GM18498 (cell line): ENCODE measurements at regions not wholly inside any gene's neighbourhood (a gene's known extent, or its start where the extent isn't known, plus 50 kb on each side); places are given as distances from the start of the nearest gene placed in this dataset.
A peak's percentile ranks its signal among the peaks of the same experiment; 100 is the strongest.

Source experiments
- ATAC-seq: cut with Tn5 transposase; IDR thresholded peaks from one replicate; pipeline ENCODE4 v1.9.1; 2021; ENCODE audit warnings: mild to moderate bottlenecking, moderate library complexity; ENCODE audit not compliant: unreplicated experiment

DNA sequence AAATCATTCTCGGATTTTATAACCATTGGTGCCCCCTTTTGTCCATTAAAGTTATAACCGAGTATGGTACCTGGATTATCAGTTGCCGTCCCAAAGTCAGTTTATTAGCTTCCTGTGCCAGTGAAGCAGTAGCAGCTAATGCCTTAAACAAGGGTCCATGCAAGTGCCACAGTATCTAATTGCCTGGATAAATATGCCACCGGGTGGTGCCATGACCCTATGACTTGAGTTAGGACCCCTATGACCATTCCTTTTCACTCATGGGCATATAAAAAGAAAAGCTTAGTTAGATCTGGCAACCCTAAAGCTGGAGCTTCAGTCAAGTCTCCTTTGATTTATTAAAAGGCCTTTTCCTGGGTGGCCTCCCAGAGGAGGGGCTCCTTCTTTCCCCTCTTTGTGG is 1314.6 kb downstream of the TMEM121 start:
- no peak for ATAC-seq

DNA sequence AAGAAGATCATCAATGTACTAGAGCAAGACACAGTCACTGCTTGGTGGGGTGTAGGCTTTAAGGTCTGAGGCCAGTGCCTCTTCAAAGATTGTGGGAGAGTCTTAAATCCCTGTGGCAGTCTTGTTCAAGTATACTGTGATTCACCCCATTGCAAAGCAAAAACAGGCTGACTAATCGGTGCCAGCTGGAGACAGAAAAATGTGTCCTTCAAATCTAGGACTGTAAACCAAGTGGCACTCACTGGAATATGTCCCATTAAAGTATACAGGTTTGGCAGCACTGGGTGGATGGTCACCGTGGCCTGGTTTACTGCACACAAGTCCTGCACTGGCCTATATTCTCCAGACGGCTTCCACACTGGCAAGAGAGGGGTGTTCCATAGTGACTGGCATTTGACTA is 1315.3 kb downstream of the TMEM121 start:
- ATAC-seq: no peak

DNA sequence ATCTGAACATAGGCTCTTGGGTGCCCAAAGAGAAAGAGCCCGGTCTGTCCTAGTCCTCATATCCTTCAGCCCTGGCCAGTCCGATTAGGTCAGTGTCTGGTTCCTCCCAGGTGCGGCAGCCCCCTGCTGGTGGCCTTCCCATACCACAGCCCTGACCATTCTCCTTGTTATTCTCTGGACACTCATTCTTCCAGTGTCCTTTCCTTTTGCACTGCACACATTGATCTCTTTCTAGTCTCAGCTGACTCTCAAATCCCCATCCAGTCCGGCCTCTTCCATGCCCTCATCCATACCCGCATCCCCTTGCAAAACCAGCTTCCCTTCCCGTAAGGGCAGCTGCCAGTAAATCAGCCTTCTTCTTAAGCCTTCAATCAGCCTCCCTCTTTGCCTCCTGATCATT is 1316.3 kb downstream of the TMEM121 start:
- no peak for ATAC-seq

DNA sequence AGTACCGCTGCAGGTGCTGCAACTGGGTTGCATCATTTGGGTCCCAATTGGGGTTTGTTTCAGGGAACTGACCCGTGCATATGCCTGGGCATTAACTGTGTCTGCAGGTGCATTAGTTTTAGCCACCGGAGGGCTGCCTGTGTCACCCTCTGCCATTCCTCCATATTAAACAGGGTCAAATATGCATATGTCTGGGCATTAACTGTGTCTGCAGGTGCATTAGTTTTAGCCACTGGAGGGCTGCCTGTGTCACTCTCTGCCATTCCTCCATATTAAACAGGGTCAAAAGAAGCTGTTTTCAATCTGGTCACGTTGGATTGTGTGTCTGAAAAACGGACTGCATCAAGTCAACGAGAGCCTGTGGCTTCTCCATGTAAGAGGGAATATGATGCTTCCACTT is 1317.0 kb downstream of the TMEM121 start:
- no peak for ATAC-seq

DNA sequence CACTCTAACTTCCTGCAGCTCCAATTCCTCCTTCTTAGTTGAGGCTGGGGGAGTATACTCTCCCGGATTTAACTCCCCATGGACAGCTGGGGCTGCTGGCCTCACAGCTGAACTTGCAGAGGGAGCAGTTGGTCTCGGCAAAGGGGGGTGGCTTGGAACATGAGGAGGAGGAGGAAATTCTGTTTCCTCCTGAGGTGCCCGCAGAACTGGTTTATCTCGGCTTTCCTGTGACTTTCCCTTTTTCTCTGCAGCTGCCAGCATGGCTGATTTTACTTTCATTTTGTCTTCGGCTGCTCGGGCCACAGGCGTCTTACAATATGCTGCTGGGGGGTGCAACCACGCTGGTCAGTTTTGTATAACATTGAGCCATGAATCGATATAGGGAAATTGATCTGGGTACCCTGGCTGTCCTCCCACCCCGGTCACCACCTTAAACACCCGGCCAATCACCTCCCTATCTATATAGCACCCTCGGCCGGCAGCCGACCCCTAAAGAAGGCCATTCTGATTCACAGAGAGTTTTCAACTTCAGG is 1317.6 kb downstream of the TMEM121 start:
- no peak for ATAC-seq

DNA sequence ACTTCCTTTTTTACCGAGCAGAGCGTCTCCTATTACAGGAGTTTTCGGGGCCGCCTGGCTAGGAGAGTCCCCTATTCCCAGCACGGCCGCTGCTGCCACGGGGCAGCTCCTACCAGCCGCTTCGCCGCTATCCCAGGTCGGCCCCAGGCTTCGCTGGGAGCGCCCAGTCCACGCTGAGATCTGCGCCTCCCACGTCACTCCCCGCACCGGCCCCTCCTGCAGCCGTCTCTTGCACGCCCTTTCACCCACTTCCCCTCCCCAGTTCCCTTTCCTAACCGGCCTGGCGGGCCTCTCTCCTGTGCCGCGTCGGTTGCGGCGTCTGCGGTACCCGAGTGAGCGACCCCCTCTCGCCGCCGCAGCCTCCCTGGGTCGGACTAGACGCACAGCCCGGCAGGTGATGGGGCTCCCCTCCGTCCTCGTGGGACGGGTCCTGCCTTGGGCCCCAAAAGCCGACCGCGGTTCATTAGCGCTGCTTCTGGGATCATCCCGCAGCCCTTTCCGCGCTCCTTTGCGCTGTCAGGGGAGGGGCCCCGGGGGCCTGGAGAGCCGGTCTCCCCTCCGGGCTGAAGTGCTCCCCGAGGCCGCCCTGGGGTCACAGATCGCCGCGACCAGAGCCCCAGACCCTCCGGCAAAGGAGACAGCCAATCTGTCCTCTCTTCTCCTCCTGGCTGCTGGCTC is 1318.4 kb downstream of the TMEM121 start:
- ATAC-seq: peak; percentile 39

DNA sequence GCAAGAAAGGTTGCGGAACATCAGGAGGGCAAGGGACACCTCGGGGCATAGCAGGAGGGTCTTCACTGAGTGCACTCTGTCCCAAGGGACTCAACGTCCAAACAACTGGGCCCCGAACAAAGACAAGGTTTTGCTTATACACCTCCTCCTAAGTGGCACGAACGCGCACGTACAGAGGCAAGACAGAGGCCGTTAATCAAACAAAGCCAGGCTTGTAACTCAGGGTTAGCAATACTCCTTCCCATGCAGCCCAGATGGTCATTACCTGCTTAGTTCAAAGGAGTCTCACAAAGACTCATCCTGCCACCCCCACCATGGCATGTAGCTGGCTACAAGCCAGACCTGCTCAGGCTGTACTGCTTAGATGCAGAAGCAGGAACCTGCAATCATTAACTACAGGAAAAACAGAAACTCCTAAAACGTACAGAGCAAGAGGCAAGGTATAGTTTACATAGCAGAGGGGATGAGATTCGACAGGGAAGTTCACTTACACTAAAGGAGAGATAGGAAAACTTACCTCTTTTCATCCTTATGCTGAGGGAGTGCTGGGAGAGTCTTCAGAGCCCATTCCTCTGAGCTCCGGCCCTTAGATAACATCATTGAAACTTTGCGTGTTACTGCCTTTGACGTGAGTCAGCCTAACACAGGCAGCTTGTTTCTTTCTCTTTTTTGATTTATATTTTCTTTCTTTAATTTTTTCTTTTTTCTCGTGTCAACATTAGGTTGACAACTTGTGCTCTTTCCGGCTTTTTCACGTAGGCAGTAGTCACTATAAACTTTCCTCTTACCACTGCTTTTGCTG is 1319.1 kb downstream of the TMEM121 start:
- ATAC-seq: peak; percentile 48

DNA sequence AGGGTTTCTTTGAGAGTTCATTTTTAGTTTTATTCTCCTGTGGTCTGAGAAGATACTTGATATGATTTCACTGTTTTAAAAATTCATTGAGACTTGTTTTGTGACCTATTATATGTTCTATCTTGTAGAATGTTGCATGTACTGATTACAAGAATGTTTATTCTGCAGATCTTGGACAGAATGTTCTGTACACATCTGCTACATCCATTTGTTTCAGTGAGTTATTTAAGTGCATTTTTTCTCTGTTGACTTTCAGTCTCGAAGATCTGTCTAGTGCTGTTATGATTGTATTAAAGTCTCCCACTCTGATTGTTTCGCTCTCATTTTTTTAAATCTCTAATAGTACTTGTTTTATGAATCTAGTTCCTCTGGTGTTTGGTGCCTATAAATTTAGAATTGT is 1319.8 kb downstream of the TMEM121 start:
- no peak for ATAC-seq

DNA sequence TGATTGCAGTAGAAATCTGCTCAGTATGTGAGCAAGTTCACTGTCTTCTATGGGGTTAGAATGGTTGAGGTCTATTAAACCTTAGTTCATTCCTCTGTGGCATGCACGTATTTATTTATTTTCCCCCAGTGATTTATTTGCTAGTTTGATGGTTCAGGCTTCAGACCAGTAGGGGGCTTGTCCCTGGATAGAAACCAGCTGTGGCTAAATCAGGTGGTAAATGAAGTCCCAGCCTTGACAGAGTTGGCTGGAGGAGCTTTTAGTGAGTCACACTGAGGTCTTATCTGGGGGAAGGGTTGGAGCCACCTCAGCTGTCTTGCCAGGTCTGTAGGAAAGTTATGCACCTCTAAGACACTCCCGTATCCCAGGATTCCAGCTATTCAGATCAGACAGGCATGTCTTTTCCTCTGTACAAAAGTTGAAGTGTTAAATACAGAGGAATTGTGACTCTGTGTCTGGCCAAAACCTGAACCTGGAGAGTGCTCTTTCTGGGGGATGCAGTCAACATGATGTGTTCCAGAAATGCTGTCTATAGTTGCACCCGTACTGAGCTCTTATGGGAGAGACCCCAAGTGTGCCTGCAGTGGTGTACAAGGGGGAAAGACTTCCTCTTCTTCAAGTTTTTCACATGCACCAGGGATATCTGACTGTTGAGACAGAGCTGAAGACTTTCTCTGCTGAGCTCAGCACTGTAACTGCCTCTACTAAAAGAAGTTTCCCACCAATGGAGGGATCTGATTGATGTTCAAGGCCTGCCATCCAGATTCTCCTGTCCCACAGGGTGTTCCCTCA is 1322.1 kb downstream of the TMEM121 start:
- ATAC-seq: no peak

DNA sequence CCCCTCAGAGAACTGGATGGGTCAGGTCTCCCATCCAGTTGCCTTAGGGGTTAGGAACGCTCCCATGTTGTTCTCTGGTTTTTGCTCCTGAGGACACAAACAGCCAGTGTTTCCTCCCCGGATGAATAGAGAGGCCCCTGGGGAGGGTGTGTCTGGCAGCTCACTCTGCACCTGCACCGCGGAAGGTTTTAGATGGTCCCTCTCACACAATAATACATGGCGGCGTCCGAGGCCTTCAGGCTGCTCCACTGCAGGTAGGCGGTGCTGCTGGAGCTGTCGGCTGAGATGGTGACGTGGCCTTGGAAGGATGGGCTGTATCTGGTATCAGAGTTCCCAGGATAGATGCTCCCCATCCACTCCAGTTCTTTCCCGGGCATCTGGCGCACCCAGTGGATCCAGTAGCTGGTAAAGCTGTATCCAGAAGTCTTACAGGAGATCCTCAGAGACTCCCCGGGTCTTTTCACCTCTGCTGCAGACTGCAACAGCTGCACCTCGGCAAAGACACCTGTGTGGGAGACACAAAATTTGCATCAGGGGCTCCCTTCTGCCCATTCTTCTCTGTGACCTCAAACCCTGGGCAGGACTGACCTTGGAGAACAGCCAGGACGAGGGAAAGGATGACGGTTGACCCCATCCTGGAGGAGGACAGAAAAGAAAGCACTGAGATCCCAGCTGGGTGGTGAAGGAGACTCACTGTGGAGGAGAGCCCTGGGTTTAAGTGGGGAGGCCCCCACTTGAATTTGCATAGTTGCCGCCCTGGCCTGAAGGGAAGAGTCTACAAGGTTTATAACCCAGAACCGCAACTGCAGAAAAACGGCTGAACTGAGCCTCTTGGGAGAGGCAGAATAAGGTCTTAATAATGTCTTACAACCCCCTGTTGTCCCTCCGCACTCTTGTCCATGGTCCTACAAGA is 1324.8 kb downstream of the TMEM121 start:
- peak; percentile 64 for ATAC-seq

DNA sequence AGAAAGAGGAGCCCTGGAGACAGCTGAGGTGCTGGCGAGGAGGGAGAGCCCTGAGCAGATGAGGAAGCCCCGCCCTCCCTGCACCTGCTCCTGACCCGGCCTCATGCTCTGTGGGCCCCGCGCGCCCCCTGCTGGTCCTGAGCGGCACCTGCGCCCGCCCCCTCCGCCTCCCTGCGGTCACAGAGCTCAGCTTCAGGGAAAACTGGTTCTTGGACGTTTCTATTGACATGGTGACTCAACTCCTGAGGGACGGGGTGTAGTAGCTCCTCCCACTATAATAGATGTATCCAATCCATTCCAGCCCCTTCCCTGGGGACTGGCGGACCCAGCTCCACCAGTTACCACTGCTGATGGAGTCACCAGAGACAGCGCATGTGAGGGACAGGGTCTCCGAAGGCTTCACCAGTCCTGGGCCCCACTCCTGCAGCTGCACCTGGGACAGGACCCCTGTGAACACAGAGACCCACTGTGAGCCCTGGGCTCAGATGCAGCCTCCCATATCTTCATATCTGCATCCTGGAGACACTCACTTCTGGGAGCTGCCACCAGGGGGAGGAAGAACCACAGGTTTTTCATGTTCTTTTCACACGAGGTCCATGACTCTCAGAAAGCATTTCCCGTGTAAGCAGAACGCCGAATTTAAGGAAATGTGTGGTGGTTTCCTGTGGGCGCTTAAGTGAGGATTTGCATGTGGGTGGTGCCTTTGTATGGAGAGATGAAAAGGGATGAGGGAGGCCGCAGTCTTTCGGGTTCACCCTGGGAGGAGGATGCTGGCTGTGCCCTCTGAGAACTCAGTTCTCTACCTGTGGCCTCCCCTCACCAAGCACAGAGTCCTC is 1346.4 kb downstream of the TMEM121 start:
- ATAC-seq: peak; percentile 58

DNA sequence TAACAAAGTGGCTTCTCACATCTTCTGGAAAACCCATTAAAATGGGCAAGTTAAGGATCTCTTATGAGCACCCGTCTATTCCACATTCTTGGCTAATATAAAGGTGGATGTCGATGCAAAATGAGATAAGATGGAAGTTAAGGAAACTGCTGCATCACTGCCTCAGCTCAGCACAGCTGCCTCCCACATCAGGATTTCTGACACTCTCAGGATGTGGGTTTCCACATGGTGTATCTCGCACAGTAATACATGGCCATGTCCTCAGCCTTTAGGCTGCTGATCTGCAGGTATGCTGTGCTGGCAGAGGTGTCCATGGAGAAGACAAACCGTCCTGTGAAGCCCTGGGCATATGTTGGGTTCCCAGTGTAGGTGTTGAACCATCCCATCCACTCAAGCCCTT is 1348.0 kb downstream of the TMEM121 start:
- ATAC-seq: no peak

DNA sequence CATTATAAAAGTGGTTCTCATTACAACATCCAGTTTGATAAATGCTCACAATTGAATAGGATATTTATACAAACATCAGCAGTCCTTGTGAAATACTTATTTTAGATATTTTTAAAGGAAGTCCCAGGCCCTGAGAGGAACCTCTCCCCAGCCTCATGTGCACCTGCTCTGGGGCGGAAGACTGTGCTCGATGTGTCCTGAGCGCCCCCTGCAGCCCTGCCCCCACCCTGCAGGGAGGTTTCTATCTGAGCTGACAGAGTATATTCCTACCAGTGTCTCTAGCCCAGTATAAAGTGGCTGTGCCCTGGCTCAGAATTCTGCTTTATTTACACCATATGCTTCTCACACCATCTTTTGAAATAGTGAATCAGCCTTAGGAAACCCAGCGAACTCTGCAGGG is 1349.1 kb downstream of the TMEM121 start:
- no peak for ATAC-seq

DNA sequence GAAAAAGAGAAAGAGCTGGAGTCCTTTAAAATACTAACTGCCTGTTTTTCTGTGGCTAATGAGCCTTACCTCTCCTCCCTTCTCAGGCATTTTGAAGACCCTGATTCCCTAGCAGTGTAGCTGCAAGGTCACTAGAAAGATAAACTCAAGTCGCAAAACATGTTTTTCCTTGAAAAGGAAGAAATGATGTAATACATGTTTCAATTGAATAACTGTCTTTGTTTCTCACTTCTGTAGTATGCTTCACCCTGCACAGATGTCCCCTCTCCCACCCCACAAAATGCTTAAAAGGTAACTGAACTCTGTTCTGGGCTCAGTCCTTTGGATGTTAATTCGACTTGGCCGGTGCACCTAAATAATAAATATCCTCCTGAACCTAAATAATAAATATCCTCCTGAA is 1350.3 kb downstream of the TMEM121 start:
- ATAC-seq: no peak

DNA sequence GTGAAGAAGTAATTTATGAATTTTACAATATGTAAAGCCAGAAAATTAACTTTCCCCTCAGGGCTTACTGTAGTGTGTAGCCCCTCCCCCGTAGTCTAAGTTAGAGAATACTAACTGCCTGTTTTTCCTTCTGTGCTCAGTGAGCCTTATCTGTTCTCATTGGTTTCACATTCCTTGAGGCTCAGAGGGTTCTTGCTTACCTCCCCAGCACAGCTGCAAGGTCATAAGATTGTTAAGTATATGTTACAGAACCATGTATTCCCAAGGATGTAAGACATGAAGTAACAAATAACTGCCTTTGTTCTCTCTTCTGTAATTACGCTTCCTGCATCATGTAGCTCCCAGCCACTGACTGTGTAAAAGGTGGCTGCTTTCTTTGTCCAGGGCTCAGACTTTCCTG is 1351.1 kb downstream of the TMEM121 start:
- ATAC-seq: no peak

DNA sequence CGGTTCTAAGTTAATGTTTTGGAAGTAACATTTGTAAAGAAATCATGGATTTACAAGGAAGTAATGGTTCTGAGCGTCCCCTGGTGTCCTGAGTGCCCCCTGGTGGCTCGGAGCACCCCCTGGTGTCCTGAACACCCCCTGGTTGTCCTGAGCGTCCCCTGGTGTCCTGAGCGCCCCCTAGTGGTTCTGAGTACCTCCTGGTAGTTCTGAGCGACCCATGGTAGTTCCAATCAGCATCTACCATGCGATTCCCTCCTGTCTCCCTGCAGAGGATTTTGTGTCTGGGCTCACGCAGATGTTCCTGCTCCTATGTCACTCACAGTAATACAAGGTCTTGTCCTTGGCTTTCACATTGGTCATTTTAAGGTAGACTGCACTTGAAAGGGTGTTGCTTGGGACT is 1352.9 kb downstream of the TMEM121 start:
- ATAC-seq: peak; percentile 70

DNA sequence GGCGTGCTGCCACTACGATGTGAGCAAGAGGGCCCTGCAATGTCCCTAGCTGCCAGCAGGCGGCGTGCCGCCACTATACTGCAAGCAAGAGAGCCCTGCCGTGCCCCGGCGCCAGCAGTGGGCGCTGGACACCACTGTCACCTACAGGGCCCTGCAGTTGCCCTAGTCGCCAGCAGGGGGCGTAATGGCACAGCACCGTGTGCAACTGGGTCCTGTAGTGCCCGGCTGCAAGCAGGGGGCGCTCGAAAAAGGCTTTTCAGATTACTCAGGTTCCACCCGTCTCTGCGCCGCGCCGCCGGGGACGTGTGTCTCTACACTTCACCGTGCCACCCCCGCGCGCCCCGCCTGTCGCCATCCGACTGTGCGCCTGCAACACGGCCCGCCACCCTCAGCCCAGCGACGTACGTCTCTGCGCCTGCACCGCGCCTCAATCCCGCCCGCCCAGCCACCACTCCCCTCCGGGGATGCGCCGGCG is 1356.9 kb downstream of the TMEM121 start:
- no peak for ATAC-seq
